HG03565 (cell line): ENCODE measurements at regions not wholly inside any gene's neighbourhood (a gene's known extent, or its start where the extent isn't known, plus 50 kb on each side); places are given as distances from the start of the nearest gene placed in this dataset.
"Not testable (repeated sequence)": the region's sequence is repeated elsewhere in the genome, so short reads cannot be mapped to it uniquely, and the experiment has no call there.

Experiments used
- ATAC-seq: cut with Tn5 transposase; IDR thresholded peaks from one replicate; pipeline ENCODE4 v1.9.1; 2021; ENCODE audit warnings: mild to moderate bottlenecking, moderate library complexity; ENCODE audit not compliant: unreplicated experiment

GRCh38 chr12:131634037-131634436 lies 76.9 kb upstream of the SFSWAP start:
- no peak for ATAC-seq

DNA sequence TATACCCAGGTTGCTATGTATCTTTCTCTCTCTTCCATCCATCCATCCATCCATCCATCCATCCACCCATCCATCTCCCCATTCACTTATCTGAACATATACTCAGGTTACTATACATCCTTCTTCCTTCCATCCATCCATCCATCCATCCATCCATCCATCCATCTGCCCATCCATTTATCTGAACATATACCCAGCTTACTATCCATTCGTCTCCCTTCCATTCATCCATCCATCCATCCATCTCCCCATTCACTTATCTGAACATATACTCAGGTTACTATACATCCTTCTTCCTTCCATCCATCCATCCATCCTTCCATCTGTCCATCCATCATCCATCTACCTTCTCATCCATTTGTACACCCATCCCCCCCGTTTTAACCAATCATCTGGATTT lies 75.9 kb upstream of the SFSWAP start:
- ATAC-seq: not testable (repeated sequence)

DNA sequence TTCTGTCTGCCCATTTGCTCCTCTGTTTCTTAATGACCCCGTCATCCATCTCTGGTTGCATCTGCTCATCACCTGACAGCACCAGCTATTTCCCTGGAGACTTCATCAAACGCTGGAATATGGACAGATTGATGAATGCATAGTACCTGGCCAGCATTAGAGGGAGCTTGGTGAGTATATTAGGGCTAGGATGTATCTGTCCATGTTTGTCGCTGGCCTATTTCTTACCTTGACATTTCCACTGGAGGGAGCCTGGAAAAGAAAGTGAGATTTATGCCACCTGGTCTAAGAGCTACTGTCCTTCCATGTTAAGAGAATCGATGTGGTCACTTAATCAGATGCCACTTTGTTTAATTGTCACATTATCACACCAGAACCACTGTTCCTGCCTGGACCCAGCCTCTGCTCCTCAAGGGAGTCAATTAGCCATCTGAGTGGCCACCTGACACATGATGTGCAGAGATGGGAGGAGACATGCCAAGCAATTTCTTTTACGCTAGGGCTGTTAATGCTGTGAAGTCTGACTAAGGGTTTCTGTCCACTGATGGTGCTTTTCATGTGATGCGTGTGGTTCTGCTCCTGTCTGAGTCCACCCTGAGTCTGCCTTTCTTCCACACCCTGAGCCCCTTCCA lies 75.3 kb upstream of the SFSWAP start:
- no peak for ATAC-seq

DNA sequence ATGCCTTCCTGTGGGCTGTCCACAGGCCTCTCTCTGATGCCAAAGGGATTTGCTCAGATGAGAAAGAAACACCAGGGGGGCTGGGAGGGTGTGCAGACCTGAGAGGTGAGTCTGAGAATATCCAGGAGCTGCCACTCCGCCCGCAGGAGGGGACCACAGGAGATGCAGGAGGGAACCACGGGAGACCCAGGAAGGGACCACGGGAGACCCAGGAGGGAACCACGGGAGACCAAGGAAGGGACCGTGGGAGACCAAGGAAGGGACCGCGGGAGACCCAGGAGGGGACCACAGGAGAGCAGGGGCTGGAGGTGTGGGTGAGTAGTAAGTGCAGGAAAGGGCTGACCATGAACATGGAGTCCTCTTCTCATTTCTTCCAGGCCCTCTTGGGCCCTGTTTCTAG lies 74.6 kb upstream of the SFSWAP start:
- ATAC-seq: no peak

DNA sequence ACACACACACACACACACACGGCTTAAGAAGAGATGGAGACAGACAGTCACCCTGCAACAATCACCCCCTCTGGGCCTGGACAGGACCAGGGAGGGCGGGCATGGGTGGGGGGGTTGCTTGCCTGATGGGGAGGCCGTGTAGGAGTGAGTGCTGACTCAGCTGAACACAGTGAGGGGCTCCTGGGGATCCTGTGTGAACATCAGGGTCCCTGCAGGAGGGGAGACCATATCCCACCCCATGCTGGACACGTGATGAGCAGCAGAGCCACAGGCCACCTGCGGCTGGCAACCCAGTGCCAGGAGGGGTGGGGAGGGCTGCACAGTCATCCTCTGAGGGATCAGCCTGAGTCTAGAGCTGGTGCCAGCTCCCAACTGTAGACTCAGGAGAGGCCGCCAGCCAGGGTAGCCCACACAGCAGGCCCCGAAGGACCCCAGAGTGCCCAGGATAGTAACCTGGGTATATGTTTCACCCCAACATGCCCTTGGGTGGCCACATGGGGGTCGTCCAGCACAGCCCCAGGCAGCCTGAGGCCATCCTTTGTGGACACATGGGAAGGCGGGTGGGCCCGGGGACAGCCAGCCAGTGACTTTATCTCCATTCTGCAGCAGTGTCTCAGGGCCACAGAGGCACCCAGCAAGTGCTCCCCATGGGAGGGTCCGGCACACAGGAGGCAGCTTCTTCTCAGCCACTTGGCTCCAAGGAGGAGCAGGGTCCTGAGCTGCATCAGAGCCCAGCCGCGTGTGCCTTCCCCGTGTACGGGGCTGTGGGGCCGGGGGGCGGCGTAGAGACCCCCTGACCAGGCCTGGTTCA lies 73.7 kb upstream of the SFSWAP start:
- no peak for ATAC-seq

DNA sequence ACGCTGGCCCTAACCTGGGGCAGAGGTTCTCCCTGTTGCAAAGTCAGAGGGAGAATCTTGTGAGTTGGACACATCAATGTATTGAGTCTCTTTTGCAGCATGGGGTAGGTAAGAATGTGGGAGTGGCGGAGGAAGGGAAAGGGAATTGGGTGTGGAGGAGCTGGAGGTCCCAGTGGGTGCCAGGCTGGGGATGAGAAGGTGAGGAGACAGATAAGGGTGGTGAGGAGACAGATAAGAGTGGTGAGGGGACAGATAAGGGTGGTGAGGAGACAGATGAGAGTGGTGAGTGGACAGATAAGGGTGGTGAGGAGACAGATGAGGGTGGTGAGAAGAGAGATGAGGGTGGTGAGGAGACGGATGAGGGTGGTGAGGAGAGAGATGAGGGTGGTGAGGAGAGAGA lies 72.9 kb upstream of the SFSWAP start:
- no peak for ATAC-seq

- ATAC-seq: no peak
These were observed 71.5 kb upstream of the SFSWAP start for GRCh38 chr12:131639270-131639940.

DNA sequence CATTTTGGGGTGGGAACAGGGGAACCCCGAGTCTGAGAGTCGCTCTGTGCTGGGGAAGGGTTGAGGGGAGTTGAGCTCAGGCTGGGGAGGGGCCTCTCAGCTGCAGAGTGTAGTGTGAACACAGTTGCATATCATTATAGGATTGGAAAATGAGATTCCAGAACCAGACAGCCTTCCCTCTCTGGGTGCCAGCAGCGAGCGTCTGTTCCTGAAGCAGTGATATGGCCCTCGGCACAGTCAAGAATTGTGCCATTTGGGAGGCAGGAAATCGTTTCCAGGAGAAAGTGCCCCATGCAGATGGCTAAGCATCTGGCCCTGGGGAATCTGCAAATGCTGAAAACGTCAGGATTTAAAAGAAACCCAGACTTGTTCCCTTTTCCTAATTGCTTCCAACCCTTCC lies 70.4 kb upstream of the SFSWAP start:
- no peak for ATAC-seq

GRCh38 chr12:131641315-131641714 lies 69.6 kb upstream of the SFSWAP start:
- no peak for ATAC-seq

DNA sequence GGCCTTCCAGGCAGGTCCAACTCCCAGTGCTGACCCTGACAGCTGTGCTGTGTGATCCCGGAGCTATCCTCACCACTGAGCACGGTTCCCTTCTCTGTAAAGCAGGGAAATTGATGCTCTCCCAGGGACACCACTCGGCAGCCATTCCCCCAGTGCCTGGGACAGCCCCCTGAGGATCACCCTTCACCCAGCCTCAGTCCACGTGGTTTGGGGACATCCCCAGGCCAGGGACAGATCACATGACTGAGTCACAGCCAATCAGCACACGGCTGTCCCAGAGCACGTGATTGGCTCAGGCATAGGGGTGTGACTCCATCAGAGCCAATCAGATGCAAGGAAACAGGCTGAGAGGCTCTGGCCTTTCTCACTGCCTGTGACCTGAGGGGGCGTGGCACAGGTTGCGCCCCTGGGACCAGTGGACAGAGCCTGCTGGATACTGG lies 68.8 kb upstream of the SFSWAP start:
- ATAC-seq: no peak

GRCh38 chr12:131642771-131643170 lies 68.1 kb upstream of the SFSWAP start:
- ATAC-seq: no peak

- no peak for ATAC-seq
These were observed 67.0 kb upstream of the SFSWAP start for GRCh38 chr12:131643631-131644452.

DNA sequence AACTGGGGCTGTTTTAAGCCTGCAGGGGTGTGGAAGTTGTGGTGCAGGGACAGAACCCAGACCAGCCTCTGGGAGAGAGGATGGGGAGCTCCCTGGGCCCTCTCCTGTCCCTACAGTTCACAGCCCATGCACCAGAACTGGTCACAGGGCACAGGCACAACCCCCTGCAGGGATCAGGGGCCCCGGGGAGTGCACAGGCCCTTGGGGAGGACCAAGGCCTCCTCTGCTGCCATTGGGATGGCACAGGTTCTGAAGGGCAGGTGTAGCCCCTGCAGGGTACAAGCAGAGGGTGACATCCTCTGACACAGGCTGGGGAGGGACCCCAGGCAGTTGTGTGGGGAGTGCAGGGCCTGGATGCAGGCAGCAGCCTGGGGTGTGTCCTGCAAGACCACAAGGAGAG lies 66.4 kb upstream of the SFSWAP start:
- ATAC-seq: no peak

GRCh38 chr12:131644917-131645316 lies 66.0 kb upstream of the SFSWAP start:
- ATAC-seq: not testable (repeated sequence)

- not testable (repeated sequence) for ATAC-seq
These were observed 65.3 kb upstream of the SFSWAP start for GRCh38 chr12:131645557-131645956.

GRCh38 chr12:131646444-131646843 lies 64.4 kb upstream of the SFSWAP start:
- not testable (repeated sequence) for ATAC-seq

GRCh38 chr12:131647667-131648066 lies 63.2 kb upstream of the SFSWAP start:
- ATAC-seq: no peak

- not testable (repeated sequence) for ATAC-seq
These were observed 55.3 kb upstream of the SFSWAP start for GRCh38 chr12:131655469-131656174.

DNA sequence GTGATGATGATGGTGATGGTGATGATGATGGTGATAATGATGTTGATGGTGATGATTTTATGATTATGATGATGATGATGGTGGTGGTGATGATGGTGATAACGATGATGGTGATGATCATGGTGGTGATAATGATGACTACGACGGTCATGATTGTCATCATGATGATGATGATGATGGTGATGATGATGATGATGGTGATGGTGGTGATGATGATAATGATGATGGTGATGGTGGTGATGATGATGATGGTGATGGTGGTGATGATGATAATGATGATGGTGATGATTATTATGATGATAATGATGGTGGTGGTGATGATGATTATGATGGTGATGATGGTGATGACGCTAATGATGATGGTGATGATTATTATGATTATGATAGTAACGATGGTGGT lies 54.1 kb upstream of the SFSWAP start:
- ATAC-seq: not testable (repeated sequence)

DNA sequence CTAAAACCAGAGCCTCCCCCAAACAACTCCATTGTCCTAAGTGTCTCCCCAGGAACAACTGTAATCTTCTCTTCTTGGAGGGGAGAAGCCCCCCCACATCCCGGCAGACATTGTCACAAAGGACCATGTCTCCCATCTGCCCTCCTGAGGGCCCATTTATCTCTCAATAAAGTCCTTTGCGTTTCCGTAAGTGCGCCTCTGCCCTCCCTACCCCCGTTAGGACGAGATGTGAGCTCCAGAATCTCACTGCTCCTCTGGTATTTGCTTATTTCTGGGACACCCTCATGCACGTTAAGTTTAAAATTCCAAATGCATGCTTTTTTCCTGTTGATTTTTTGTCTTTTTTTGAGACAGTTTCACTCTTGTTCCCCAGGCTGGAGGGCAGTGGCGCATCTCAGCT lies 52.3 kb upstream of the SFSWAP start:
- ATAC-seq: not testable (repeated sequence)
